ENCODE measurements at regions not wholly inside any gene's neighbourhood (a gene's known extent, or its start where the extent isn't known, plus 50 kb on each side); places are given as distances from the start of the nearest gene placed in this dataset.
A peak's percentile ranks its signal among the peaks of the same experiment; 100 is the strongest.

GRCh38 chr16:82464187-82464586, 162.6 kb upstream of the CDH13 start:
- no peaks in the 10 kb centered on the region for H3K36me3 Mint-ChIP-seq

GRCh38 chr16:82460766-82461165, 166.0 kb upstream of the CDH13 start:
- no peak for DNase-seq
- Mint-ChIP-seq H3K4me1 (peaks cover 1% of the 10 kb centered on the region), H3K27ac (no peak overlapping the region), H3K9me3 (no peaks in the 10 kb centered on the region), H3K36me3 (no peaks in the 10 kb centered on the region), H3K4me3 (no peak overlapping the region), H3K27me3 (no peaks in the 10 kb centered on the region)
- POLR2A ChIA-PET, result no interaction called here
- no peak for ATAC-seq (ENCODE audit: low read depth)

More at GRCh38 chr16:82464187-82464586, 162.6 kb upstream of the CDH13 start:
- no peak overlapping the region for H3K27ac Mint-ChIP-seq
- no peaks in the 10 kb centered on the region for H3K4me1 Mint-ChIP-seq
- POLR2A ChIA-PET, result no interaction called here
- H3K9me3 Mint-ChIP-seq, result no peaks in the 10 kb centered on the region
- H3K4me3 Mint-ChIP-seq, result no peak overlapping the region
- DNase-seq (no peak), ATAC-seq (ENCODE audit: low read depth) (no peak)
- H3K27me3 Mint-ChIP-seq, result no peaks in the 10 kb centered on the region

GRCh38 chr16:82459580-82460256, 167.1 kb upstream of the CDH13 start:
- no peak for DNase-seq
- POLR2A ChIA-PET, result no interaction called here
- no peaks in the 10 kb centered on the region for H3K9me3 Mint-ChIP-seq
- H3K27ac Mint-ChIP-seq, result no peak overlapping the region
- no peak for ATAC-seq (ENCODE audit: low read depth)
- H3K27me3 Mint-ChIP-seq, result no peaks in the 10 kb centered on the region
- H3K4me3 Mint-ChIP-seq, result no peak overlapping the region
- H3K36me3 Mint-ChIP-seq, result no peaks in the 10 kb centered on the region
- peaks cover 1% of the 10 kb centered on the region for H3K4me1 Mint-ChIP-seq

- Mint-ChIP-seq H3K4me1 (peaks cover 1% of the 10 kb centered on the region), H3K36me3 (no peaks in the 10 kb centered on the region), H3K27me3 (peaks cover 4% of the 10 kb centered on the region), H3K4me3 (no peak overlapping the region), H3K9me3 (no peaks in the 10 kb centered on the region), H3K27ac (no peak overlapping the region)
- POLR2A ChIA-PET, result no interaction called here
- ATAC-seq (ENCODE audit: low read depth) (peak; percentile 60), DNase-seq (peak; percentile 35)
Observed at GRCh38 chr16:82456683-82457082, 170.1 kb upstream of the CDH13 start.

- POLR2A ChIA-PET, result no interaction called here
- Mint-ChIP-seq H3K4me1 (peaks cover 1% of the 10 kb centered on the region), H3K27me3 (peaks cover 4% of the 10 kb centered on the region), H3K27ac (no peak overlapping the region), H3K4me3 (no peak overlapping the region), H3K36me3 (no peaks in the 10 kb centered on the region), H3K9me3 (no peaks in the 10 kb centered on the region)
- DNase-seq, result no peak
- no peak for ATAC-seq (ENCODE audit: low read depth)
Observed at GRCh38 chr16:82454566-82454965, 172.2 kb upstream of the CDH13 start.

- no peak overlapping the region for H3K4me3 Mint-ChIP-seq
- no peak overlapping the region for H3K27ac Mint-ChIP-seq
- H3K27me3 Mint-ChIP-seq, result peaks cover 4% of the 10 kb centered on the region
- peaks cover 1% of the 10 kb centered on the region for H3K4me1 Mint-ChIP-seq
- POLR2A ChIA-PET, result no interaction called here
- no peaks in the 10 kb centered on the region for H3K36me3 Mint-ChIP-seq
- ATAC-seq (ENCODE audit: low read depth), result no peak
- DNase-seq, result no peak
- peaks cover 1% of the 10 kb centered on the region for H3K9me3 Mint-ChIP-seq
Observed at GRCh38 chr16:82454152-82454551, 172.6 kb upstream of the CDH13 start.

- H3K9me3 Mint-ChIP-seq, result peaks cover 1% of the 10 kb centered on the region
- ATAC-seq (ENCODE audit: low read depth) (no peak), DNase-seq (no peak)
- H3K4me3 Mint-ChIP-seq, result no peak overlapping the region
- peaks cover 4% of the 10 kb centered on the region for H3K27me3 Mint-ChIP-seq
- peaks cover 1% of the 10 kb centered on the region for H3K4me1 Mint-ChIP-seq
- H3K27ac Mint-ChIP-seq, result no peak overlapping the region
- POLR2A ChIA-PET, result no interaction called here
- no peaks in the 10 kb centered on the region for H3K36me3 Mint-ChIP-seq
Observed at GRCh38 chr16:82452004-82452756, 174.6 kb upstream of the CDH13 start.

GRCh38 chr16:82451449-82451848, 175.3 kb upstream of the CDH13 start:
- no peaks in the 10 kb centered on the region for H3K36me3 Mint-ChIP-seq
- DNase-seq (no peak), ATAC-seq (ENCODE audit: low read depth) (no peak)
- H3K27ac Mint-ChIP-seq, result no peak overlapping the region
- H3K4me1 Mint-ChIP-seq, result peaks cover under 1% of the 10 kb centered on the region
- H3K4me3 Mint-ChIP-seq, result no peak overlapping the region
- peaks cover 4% of the 10 kb centered on the region for H3K27me3 Mint-ChIP-seq
- POLR2A ChIA-PET, result no interaction called here
- H3K9me3 Mint-ChIP-seq, result peaks cover 1% of the 10 kb centered on the region

GRCh38 chr16:82440336-82440735, 186.4 kb upstream of the CDH13 start:
- Mint-ChIP-seq H3K27ac (no peak overlapping the region), H3K36me3 (no peaks in the 10 kb centered on the region), H3K4me1 (no peaks in the 10 kb centered on the region), H3K4me3 (no peak overlapping the region), H3K27me3 (peaks cover 2% of the 10 kb centered on the region), H3K9me3 (no peaks in the 10 kb centered on the region)
- DNase-seq (no peak), ATAC-seq (ENCODE audit: low read depth) (no peak)
- POLR2A ChIA-PET, result no interaction called here

- no peaks in the 10 kb centered on the region for H3K4me1 Mint-ChIP-seq
Observed at GRCh38 chr16:82439678-82440293, 187.0 kb upstream of the CDH13 start.

GRCh38 chr16:82433042-82433441, 193.7 kb upstream of the CDH13 start:
- POLR2A ChIA-PET, result no interaction called here
- no peaks in the 10 kb centered on the region for H3K36me3 Mint-ChIP-seq
- H3K4me3 Mint-ChIP-seq, result no peak overlapping the region
- ATAC-seq (ENCODE audit: low read depth) (no peak), DNase-seq (no peak)
- H3K27me3 Mint-ChIP-seq, result peaks cover 7% of the 10 kb centered on the region
- H3K27ac Mint-ChIP-seq, result no peak overlapping the region
- H3K4me1 Mint-ChIP-seq, result no peaks in the 10 kb centered on the region
- H3K9me3 Mint-ChIP-seq, result no peaks in the 10 kb centered on the region

More at GRCh38 chr16:82439678-82440293, 187.0 kb upstream of the CDH13 start:
- POLR2A ChIA-PET, result no interaction called here
- Mint-ChIP-seq H3K27ac (no peak overlapping the region), H3K27me3 (peaks cover 2% of the 10 kb centered on the region), H3K36me3 (no peaks in the 10 kb centered on the region), H3K4me3 (no peak overlapping the region), H3K9me3 (no peaks in the 10 kb centered on the region)
- DNase-seq (no peak), ATAC-seq (ENCODE audit: low read depth) (no peak)

GRCh38 chr16:82432261-82432660, 194.5 kb upstream of the CDH13 start:
- no peak for DNase-seq
- no peak overlapping the region for H3K27ac Mint-ChIP-seq
- no peaks in the 10 kb centered on the region for H3K4me1 Mint-ChIP-seq
- no peak for ATAC-seq (ENCODE audit: low read depth)
- no peaks in the 10 kb centered on the region for H3K36me3 Mint-ChIP-seq
- H3K4me3 Mint-ChIP-seq, result no peak overlapping the region
- no peaks in the 10 kb centered on the region for H3K9me3 Mint-ChIP-seq
- peaks cover 7% of the 10 kb centered on the region for H3K27me3 Mint-ChIP-seq
- POLR2A ChIA-PET, result no interaction called here

- H3K4me1 Mint-ChIP-seq, result no peaks in the 10 kb centered on the region
- no peaks in the 10 kb centered on the region for H3K36me3 Mint-ChIP-seq
- H3K9me3 Mint-ChIP-seq, result no peaks in the 10 kb centered on the region
- H3K27ac Mint-ChIP-seq, result no peak overlapping the region
- DNase-seq (no peak), ATAC-seq (ENCODE audit: low read depth) (no peak)
- POLR2A ChIA-PET, result no interaction called here
- H3K27me3 Mint-ChIP-seq, result no peaks in the 10 kb centered on the region
- H3K4me3 Mint-ChIP-seq, result no peak overlapping the region
Observed at GRCh38 chr16:82425661-82426060, 201.1 kb upstream of the CDH13 start.

GRCh38 chr16:82421851-82422250, 204.9 kb upstream of the CDH13 start:
- ATAC-seq (ENCODE audit: low read depth) (no peak), DNase-seq (no peak)
- POLR2A ChIA-PET, result no interaction called here
- no peaks in the 10 kb centered on the region for H3K9me3 Mint-ChIP-seq
- H3K27ac Mint-ChIP-seq, result no peak overlapping the region
- H3K4me3 Mint-ChIP-seq, result no peak overlapping the region
- H3K4me1 Mint-ChIP-seq, result no peaks in the 10 kb centered on the region
- H3K36me3 Mint-ChIP-seq, result no peaks in the 10 kb centered on the region
- H3K27me3 Mint-ChIP-seq, result no peaks in the 10 kb centered on the region

All from activated naive CD8-positive, alpha-beta T cell treated with anti-CD3 and anti-CD28 coated beads, Interleukin-2, amount 10 ng/mL, durations not matched to agents 7 days and 5 days (primary cell).